Hepatocyte (in vitro differentiated cells): ENCODE measurements at regions not wholly inside any gene's neighbourhood (a gene's known extent, or its start where the extent isn't known, plus 50 kb on each side); places are given as distances from the start of the nearest gene placed in this dataset.

ENCODE experiments used
- DNase-seq: peaks from one replicate; pipeline ENCODE4 v3.0.0-alpha.2; 2016; ENCODE audit warnings: low spot score
- H2AFZ ChIP-seq: fragments of 200-600 bp; sonication (generic); 2 replicates; pipeline ENCODE4 v1.6.0; 2016; ENCODE audit warnings: antibody characterized with exemption, mild to moderate bottlenecking
- H3K27ac ChIP-seq: fragments of 200-600 bp; sonication (generic); 2 replicates; pipeline ENCODE4 v1.5.1; 2016; ENCODE audit warnings: mild to moderate bottlenecking
- H3K27me3 ChIP-seq: fragments of 200-600 bp; sonication (generic); 2 replicates; pipeline ENCODE4 v1.6.1; 2016
- H3K36me3 ChIP-seq: fragments of 200-600 bp; sonication (generic); replicated peaks from 2 replicates; pipeline ENCODE4 v1.5.1; 2016; ENCODE audit warnings: low read depth; ENCODE audit not compliant: insufficient read depth
- H3K4me1 ChIP-seq: fragments of 200-600 bp; sonication (generic); 2 replicates; pipeline ENCODE4 v1.5.1; 2016; ENCODE audit warnings: mild to moderate bottlenecking, moderate library complexity; ENCODE audit not compliant: insufficient read depth
- H3K4me2 ChIP-seq: fragments of 200-600 bp; sonication (generic); 2 replicates; pipeline ENCODE4 v1.6.0; 2016
- H3K4me3 ChIP-seq: fragments of 200-600 bp; sonication (generic); 2 replicates; pipeline ENCODE4 v1.5.1; 2016; ENCODE audit warnings: mild to moderate bottlenecking
- H3K79me2 ChIP-seq: fragments of 200-600 bp; sonication (generic); 2 replicates; pipeline ENCODE4 v1.6.0; 2017; ENCODE audit warnings: mild to moderate bottlenecking
- H3K9me2 ChIP-seq: fragments of 200-600 bp; sonication (generic); replicated peaks from 2 replicates; pipeline ENCODE4 v1.6.0; 2017; ENCODE audit warnings: mild to moderate bottlenecking; ENCODE audit not compliant: insufficient read depth
- H3K9me3 ChIP-seq: fragments of 200-600 bp; sonication (generic); 2 replicates; pipeline ENCODE4 v1.5.1; 2016; ENCODE audit warnings: low read depth, mild to moderate bottlenecking
- H4K20me1 ChIP-seq: fragments of 200-600 bp; sonication (generic); 2 replicates; pipeline ENCODE4 v1.6.0; 2016; ENCODE audit warnings: mild to moderate bottlenecking; ENCODE audit not compliant: insufficient read depth, poor library complexity, severe bottlenecking
- EZH2 ChIP-seq: fragments of 200-600 bp; sonication (generic); IDR thresholded peaks from 2 replicates; pipeline ENCODE4 v1.6.1; 2016; ENCODE audit warnings: antibody characterized with exemption, mild to moderate bottlenecking, borderline replicate concordance
- EZH2phosphoT487 ChIP-seq: fragments of 200-600 bp; sonication (generic); IDR thresholded peaks from one replicate; pipeline ENCODE4 v1.6.1; 2018; ENCODE audit warnings: antibody characterized with exemption, mild to moderate bottlenecking, low read depth, moderate library complexity; ENCODE audit not compliant: unreplicated experiment, severe bottlenecking
- WGBS: methylation state at CpG from one replicate; pipeline ENCODE4 v1.1.6; 2016; ENCODE audit warnings: low lambda C conversion rate; ENCODE audit errors: missing lambda C conversion rate; 5-methylcytosine and 5-hydroxymethylcytosine counted together
- TF ChIP-seq, protein P1 (sequence below): fragments of 200-600 bp; sonication (generic); IDR thresholded peaks from 2 replicates; pipeline ENCODE4 v1.5.1; 2016; ENCODE audit warnings: antibody characterized with exemption, mild to moderate bottlenecking; ENCODE audit not compliant: poor library complexity

DNA sequence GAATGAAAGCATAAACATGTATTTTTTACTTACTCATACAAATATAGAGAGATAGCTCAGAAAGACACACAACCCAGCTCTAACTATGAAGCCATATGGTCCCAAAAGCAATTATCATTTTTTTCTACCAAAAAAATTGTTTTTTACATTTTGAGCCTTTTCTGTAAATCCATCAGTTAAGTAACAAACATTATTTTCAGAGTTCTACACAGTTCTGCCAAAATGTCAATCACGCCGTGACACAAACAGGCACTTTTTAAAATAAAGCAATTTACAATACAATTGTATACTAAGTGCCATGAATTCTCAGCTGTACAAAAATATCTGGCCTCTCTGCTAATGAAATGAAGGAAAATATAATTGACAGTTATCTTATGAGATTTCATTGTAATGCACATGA is 201.4 kb upstream of the ID4 start:
- H4K20me1 ChIP-seq: no peaks in the 10 kb centered on the region
- H3K9me3 ChIP-seq: no peaks in the 10 kb centered on the region
- 98% methylated on average over 2 of the region's 2 CpGs for WGBS
- H3K27me3 ChIP-seq: no peaks in the 10 kb centered on the region
- H3K9me2 ChIP-seq: no peaks in the 10 kb centered on the region
- H2AFZ ChIP-seq: no peak overlapping the region
- no peak overlapping the region for H3K4me2 ChIP-seq
- H3K79me2 ChIP-seq: no peaks in the 10 kb centered on the region
- no peaks in the 10 kb centered on the region for H3K4me1 ChIP-seq
- no peaks in the 10 kb centered on the region for H3K36me3 ChIP-seq
- DNase-seq: no peak
- no peak overlapping the region for H3K27ac ChIP-seq
- H3K4me3 ChIP-seq: no peak overlapping the region
- TF ChIP-seq EZH2phosphoT487 (no peak), EZH2 (no peak)
- TF ChIP-seq, protein P1, sequence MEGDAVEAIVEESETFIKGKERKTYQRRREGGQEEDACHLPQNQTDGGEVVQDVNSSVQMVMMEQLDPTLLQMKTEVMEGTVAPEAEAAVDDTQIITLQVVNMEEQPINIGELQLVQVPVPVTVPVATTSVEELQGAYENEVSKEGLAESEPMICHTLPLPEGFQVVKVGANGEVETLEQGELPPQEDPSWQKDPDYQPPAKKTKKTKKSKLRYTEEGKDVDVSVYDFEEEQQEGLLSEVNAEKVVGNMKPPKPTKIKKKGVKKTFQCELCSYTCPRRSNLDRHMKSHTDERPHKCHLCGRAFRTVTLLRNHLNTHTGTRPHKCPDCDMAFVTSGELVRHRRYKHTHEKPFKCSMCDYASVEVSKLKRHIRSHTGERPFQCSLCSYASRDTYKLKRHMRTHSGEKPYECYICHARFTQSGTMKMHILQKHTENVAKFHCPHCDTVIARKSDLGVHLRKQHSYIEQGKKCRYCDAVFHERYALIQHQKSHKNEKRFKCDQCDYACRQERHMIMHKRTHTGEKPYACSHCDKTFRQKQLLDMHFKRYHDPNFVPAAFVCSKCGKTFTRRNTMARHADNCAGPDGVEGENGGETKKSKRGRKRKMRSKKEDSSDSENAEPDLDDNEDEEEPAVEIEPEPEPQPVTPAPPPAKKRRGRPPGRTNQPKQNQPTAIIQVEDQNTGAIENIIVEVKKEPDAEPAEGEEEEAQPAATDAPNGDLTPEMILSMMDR: no peak

DNA sequence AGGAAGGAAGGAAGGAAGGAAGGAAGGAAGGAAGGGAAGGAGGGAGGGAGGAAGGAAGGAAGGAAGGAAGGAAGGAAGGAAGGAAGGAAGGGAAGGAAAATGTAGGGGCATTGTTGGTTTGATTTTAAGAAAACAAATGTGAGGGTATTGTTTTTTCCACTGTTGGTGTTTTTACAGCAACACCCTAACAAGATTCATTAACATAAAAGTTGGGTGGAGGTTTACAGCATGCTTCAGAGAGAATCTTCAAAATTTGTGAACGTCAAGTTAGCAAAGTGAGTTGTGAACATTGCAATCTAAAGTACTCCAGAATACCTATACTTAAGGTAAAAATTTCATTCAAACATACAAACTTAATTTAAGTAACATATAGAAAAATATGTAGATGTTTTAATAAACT is 200.2 kb upstream of the ID4 start:
- Histone ChIP-seq H3K27ac (no peak overlapping the region), H3K4me2 (no peak overlapping the region), H3K9me3 (no peaks in the 10 kb centered on the region), H3K9me2 (no peaks in the 10 kb centered on the region), H4K20me1 (no peaks in the 10 kb centered on the region), H2AFZ (no peak overlapping the region), H3K36me3 (no peaks in the 10 kb centered on the region), H3K4me3 (no peak overlapping the region), H3K4me1 (no peaks in the 10 kb centered on the region), H3K27me3 (no peaks in the 10 kb centered on the region), H3K79me2 (no peaks in the 10 kb centered on the region)
- DNase-seq: no peak
- WGBS: 100% methylated on average over 1 of the region's 1 CpG
- TF ChIP-seq, protein P1: no peak
- TF ChIP-seq EZH2 (no peak), EZH2phosphoT487 (no peak)

DNA sequence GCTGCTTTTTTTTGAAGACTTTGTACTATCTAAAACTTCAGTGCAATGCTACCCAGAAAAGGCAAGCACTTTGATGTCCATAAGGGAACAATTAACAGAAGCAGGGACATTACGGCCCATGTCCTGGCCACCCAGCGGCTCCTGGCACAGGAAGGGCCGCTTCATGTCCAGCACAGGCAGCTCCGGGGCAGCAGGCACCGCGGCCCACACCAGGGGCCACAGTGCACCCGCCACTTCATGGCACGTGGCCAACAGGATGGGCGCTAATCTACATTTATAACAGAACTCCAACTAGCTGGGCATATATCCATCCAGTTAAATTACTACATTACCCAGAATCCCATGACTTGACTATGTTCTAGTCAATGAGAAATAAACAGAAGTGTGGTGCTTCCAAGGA is 198.2 kb upstream of the ID4 start:
- no peaks in the 10 kb centered on the region for H3K27me3 ChIP-seq
- H2AFZ ChIP-seq: no peak overlapping the region
- WGBS: 88% methylated on average over 9 of the region's 9 CpGs
- H3K36me3 ChIP-seq: no peaks in the 10 kb centered on the region
- H3K4me1 ChIP-seq: no peaks in the 10 kb centered on the region
- no peaks in the 10 kb centered on the region for H3K9me2 ChIP-seq
- H3K9me3 ChIP-seq: no peaks in the 10 kb centered on the region
- DNase-seq: no peak
- H3K4me2 ChIP-seq: no peak overlapping the region
- H4K20me1 ChIP-seq: no peaks in the 10 kb centered on the region
- TF ChIP-seq, protein P1: no peak
- TF ChIP-seq EZH2: no peak
- TF ChIP-seq EZH2phosphoT487: no peak
- no peak overlapping the region for H3K4me3 ChIP-seq
- no peak overlapping the region for H3K27ac ChIP-seq
- H3K79me2 ChIP-seq: no peaks in the 10 kb centered on the region

DNA sequence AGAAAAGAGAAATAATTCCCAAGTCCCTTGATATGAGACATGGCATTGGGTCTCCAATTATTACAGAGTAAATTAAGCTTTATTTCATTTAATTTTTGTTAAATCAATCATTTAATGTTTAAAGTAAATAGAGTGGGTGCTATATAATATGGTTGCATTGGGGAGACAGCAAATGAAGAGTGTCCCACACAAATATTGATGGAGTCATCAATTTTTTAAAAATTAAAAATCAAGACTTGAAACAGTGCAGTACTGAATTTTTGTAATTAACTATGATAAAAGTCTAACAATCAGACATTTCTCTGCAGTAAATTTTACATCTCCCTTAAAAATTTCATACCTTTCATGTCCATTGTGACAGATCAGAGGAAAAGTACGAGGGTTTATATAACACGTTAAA is 193.9 kb upstream of the ID4 start:
- Histone ChIP-seq H3K27ac (no peak overlapping the region), H3K4me2 (no peak overlapping the region), H3K79me2 (no peaks in the 10 kb centered on the region), H3K4me1 (no peaks in the 10 kb centered on the region), H2AFZ (no peak overlapping the region), H3K27me3 (no peaks in the 10 kb centered on the region), H3K36me3 (no peaks in the 10 kb centered on the region), H3K9me3 (no peaks in the 10 kb centered on the region), H3K9me2 (no peaks in the 10 kb centered on the region), H3K4me3 (no peak overlapping the region), H4K20me1 (no peaks in the 10 kb centered on the region)
- DNase-seq: no peak
- 93% methylated on average over 2 of the region's 2 CpGs for WGBS
- TF ChIP-seq EZH2 (no peak), EZH2phosphoT487 (no peak)
- TF ChIP-seq, protein P1: no peak
